T-helper 17 cell (primary cell): ENCODE measurements at regions not wholly inside any gene's neighbourhood (a gene's known extent, or its start where the extent isn't known, plus 50 kb on each side); places are given as distances from the start of the nearest gene placed in this dataset.
A peak's percentile ranks its signal among the peaks of the same experiment; 100 is the strongest.

Experiments used
- ATAC-seq: fragments of 150-1000 bp; cut with Tn5 transposase; 2 replicates; pipeline ENCODE4 v1.10.0; 2021; ENCODE audit warnings: mild to moderate bottlenecking, moderate library complexity
- DNase-seq, 3 donors: peaks; one replicate each; pipeline versions ENCODE4 v3.0.0 to v3.0.0-alpha.2; 2020 to 2021
- H3K9me3 ChIP-seq: one replicate; pipeline ENCODE4 v1.7.0; 2013; ENCODE audit warnings: low read length, mild to moderate bottlenecking; ENCODE audit not compliant: control insufficient read depth, poor library complexity, severe bottlenecking
- H3K27ac Mint-ChIP-seq: one replicate; pipeline ENCODE4 v1.8.0; 2022; ENCODE audit warnings: mild to moderate bottlenecking, moderate library complexity, mixed read lengths
- H3K27me3 Mint-ChIP-seq: one replicate; pipeline ENCODE4 v1.8.0; 2022; ENCODE audit warnings: mixed read lengths
- H3K36me3 Mint-ChIP-seq: one replicate; pipeline ENCODE4 v1.8.0; 2022; ENCODE audit warnings: low read depth, mixed read lengths
- H3K4me1 Mint-ChIP-seq: one replicate; pipeline ENCODE4 v1.8.0; 2022; ENCODE audit warnings: mild to moderate bottlenecking, mixed read lengths
- H3K4me3 Mint-ChIP-seq: one replicate; pipeline ENCODE4 v1.8.0; 2022; ENCODE audit warnings: mild to moderate bottlenecking, moderate library complexity, mixed read lengths

DNA sequence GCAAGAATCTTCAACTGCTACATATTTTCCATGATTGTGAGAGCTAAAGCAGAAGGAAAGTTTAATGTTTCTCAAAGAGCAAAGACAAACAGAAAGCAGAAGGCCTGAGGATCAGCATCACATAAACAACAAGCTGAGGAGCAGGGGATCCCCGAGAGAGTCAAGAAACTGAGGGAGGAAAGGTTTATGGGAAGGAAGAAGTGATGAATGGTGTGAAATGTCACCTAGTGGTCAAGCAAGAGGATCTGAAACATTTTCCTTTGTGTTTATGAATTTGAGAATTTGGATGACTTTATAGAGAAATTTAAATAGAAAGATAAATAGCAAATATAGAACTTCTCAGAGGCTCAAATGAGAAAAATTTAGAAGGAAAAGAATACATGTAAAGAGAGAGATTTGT is 481.9 kb downstream of the CHSY3 start:
- Mint-ChIP-seq H3K4me1 (no peaks in the 10 kb centered on the region), H3K27me3 (no peaks in the 10 kb centered on the region), H3K27ac (no peak overlapping the region), H3K36me3 (no peaks in the 10 kb centered on the region), H3K4me3 (no peak overlapping the region)
- ATAC-seq (no peak), DNase-seq (no peak)
- no peaks in the 10 kb centered on the region for H3K9me3 ChIP-seq

DNA sequence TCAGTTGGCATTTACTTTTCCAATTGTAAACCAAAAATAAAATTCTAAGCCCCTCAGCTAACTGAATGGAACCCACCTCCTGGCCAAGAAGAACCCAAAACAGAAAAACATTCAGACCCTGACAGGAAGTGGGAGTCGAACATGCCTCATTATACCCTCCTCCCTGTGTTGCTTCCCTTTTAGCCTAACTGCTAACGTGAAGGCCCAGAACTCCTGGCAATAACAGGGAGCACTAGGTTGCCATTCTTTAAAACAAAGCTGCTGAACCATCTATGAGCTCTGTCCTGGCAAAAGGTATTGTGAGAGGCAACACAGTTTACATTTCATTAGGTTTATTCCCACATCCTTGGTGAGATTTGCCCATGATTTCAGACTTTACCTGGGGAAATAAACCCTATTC is 481.4 kb downstream of the CHSY3 start:
- no peak overlapping the region for H3K27ac Mint-ChIP-seq
- H3K27me3 Mint-ChIP-seq, result peaks cover 3% of the 10 kb centered on the region
- no peak overlapping the region for H3K4me3 Mint-ChIP-seq
- H3K4me1 Mint-ChIP-seq, result no peaks in the 10 kb centered on the region
- no peaks in the 10 kb centered on the region for H3K9me3 ChIP-seq
- no peaks in the 10 kb centered on the region for H3K36me3 Mint-ChIP-seq
- DNase-seq, result no peak
- no peak for ATAC-seq

DNA sequence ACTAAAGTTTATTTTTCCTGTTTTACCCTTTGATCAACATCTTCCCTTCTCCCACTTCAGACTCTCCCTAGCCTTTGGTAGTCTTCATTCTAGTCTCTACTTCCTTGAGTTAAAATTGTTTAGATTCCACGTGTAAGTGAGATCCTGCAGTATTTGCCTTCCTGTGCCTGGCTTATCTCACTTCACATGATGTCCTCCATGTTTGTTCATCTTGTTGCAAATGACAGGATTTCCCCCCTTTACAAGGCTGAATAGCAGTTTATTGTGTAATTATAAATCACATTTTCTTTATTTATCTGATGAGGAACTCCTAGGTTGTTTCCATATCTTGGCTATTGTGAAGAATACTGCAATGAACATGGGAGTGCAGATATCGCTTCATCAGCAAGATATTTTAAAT is 461.7 kb downstream of the CHSY3 start:
- no peak for DNase-seq
- no peaks in the 10 kb centered on the region for H3K36me3 Mint-ChIP-seq

DNA sequence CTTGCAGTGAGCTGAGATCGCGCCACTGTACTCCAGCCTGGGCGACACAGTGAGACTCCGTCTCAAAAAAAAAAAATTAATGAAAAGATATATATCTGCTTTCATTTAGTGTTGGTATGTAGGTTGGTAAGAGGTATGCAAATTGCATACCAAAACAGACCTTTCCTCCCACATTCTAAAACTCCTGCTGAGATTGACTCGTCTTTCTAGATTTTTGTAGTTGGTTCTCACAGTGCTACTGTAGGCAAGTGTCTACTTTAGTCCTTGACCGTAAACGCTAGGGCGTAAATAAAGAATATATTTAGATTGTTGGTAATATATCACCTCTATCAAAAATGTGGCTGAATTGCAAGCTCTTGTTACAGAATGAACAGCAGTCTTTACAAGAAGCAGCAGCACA is 445.9 kb downstream of the CHSY3 start:
- H3K4me3 Mint-ChIP-seq, result no peak overlapping the region
- DNase-seq (no peak), ATAC-seq (no peak)

More for the DNA sequence above, 461.7 kb downstream of the CHSY3 start:
- Mint-ChIP-seq H3K4me1 (no peaks in the 10 kb centered on the region), H3K27ac (no peak overlapping the region), H3K27me3 (no peaks in the 10 kb centered on the region), H3K4me3 (no peak overlapping the region)
- H3K9me3 ChIP-seq, result no peaks in the 10 kb centered on the region
- ATAC-seq, result no peak

DNA sequence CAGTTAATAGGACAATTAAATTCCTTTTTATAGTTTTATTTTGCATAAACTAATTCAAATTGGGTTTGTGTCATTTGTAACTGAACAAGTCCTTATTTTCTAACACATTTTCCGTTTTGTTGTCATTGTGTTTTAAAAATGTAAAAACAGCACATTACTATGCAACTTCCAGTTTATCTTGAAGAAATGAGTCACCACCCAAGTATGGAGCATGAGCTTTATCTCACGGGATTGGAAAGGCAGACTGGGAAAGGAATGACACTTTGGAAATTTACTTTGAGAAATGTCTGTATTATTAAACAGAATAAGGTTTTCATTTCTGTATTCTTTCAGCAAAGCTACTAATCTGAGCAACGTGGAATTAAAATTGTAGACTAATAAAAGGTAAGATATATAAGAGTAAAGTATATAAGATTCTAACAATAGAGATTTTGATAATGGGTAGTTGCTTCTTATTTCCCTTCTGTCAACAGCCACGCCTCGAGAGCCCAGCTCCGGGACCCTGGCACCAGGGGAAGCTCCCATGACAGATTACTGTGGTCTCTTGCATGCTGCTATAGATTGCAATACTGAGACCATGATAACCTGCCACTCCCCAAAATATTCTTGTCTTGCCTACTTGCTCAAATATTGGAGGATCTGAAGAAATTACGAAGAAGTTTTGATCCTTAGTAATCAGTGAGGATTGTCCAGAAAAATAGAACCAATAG is 433.1 kb downstream of the CHSY3 start:
- no peak overlapping the region for H3K4me3 Mint-ChIP-seq
- H3K4me1 Mint-ChIP-seq, result no peaks in the 10 kb centered on the region
- H3K27ac Mint-ChIP-seq, result no peak overlapping the region
- no peaks in the 10 kb centered on the region for H3K27me3 Mint-ChIP-seq
- H3K9me3 ChIP-seq, result no peaks in the 10 kb centered on the region
- no peak for ATAC-seq
- DNase-seq, result no peak
- H3K36me3 Mint-ChIP-seq, result no peaks in the 10 kb centered on the region

More for the DNA sequence above, 445.9 kb downstream of the CHSY3 start:
- Mint-ChIP-seq H3K27ac (no peak overlapping the region), H3K36me3 (no peaks in the 10 kb centered on the region), H3K4me1 (no peaks in the 10 kb centered on the region), H3K27me3 (no peaks in the 10 kb centered on the region)
- no peaks in the 10 kb centered on the region for H3K9me3 ChIP-seq

DNA sequence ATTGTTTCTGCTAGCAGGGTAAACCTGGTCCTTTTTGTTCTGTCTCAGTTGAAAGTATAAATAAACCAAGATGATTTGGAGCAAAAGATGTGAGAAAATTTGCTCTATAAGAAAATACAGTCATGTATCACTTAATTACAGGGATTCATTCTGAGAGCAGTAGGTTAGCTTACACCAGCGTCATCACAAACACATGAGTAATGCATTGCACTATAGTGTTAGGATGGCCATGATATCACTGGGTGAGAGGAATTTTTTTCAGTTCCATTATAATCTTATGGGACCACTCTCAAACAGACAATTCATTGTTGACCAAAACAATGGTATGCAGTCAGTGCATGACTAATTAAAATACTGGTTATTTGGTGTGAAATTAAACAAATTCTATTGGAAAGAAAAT is 430.9 kb downstream of the CHSY3 start:
- ATAC-seq (no peak), DNase-seq (no peak)
- H3K36me3 Mint-ChIP-seq, result no peaks in the 10 kb centered on the region
- no peak overlapping the region for H3K4me3 Mint-ChIP-seq
- H3K9me3 ChIP-seq, result no peaks in the 10 kb centered on the region
- no peaks in the 10 kb centered on the region for H3K27me3 Mint-ChIP-seq
- no peaks in the 10 kb centered on the region for H3K4me1 Mint-ChIP-seq
- H3K27ac Mint-ChIP-seq, result no peak overlapping the region

DNA sequence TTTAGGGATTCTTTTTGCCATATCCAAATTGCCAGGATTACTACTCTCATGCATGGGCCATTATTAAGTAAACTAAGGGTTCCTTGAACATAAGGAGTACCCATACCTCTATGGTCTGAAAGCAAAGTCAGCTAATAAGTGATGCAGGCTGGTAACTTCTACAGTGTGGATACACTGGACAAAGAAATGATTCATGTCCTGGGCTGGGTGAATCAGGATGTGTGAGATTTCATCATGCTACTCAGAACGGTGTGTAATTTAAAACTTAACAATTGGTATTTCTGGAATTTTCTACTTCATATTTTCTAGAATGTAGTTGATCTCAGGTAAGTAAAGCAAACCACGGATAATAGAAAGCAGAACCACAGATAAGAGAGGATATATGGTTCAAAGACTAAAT is 428.8 kb downstream of the CHSY3 start:
- Mint-ChIP-seq H3K36me3 (no peaks in the 10 kb centered on the region), H3K27me3 (no peaks in the 10 kb centered on the region), H3K4me3 (no peak overlapping the region), H3K27ac (no peak overlapping the region), H3K4me1 (no peaks in the 10 kb centered on the region)
- no peaks in the 10 kb centered on the region for H3K9me3 ChIP-seq
- DNase-seq, result no peak
- ATAC-seq, result no peak

DNA sequence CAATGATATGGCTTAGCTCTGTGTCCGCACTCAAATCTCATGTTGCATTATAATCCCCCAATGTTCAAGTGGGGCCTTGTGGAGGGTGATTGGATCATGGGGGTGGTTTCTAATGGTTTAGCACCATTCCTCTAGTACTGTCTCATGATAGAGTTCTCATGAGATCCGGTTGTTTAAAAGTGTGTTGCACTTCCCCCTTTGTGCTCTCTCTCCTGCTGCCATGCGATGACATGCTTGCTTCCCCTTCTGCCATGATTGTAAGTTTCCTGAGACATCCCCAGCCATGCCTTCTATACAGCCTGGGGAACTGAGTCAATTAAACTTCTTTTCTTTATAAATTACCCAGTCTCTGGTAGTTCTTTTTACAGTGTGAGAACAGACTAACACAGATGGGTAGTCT is 427.1 kb downstream of the CHSY3 start:
- no peak overlapping the region for H3K27ac Mint-ChIP-seq
- no peak for ATAC-seq

DNA sequence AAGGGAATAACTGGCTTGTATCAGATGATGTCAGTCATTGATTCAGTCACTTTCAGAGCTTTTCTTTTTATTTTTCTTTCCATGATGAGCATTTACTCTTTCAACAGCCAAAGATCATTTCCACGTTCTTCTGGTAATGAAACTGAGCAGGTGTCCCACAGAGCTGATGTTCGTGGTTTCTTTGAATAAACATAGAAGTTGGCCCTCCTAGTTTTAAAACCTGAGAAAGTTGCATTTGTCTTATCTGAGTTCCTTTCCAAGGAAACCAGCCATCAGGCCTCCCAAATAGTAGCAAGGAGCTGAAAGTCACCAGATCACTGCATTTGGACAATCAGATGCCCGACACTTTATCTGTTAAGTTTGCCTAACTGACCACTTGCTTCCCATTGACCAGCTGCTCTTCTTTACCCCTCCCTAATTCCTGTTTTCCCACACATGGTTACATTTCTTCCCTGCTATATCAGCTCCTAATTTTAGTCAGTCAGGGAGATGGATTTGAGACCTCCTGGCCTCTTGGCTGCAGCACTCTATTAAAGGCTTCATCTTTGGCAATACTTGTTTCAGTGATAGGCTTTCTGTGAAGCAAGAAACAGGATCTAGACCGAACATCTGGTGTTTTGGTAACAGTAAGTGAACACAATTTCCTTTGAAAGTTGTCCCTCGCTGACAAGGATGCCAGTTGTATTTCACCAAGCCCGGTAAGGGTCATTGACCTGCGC is 420.8 kb downstream of the CHSY3 start:
- H3K4me1 Mint-ChIP-seq, result no peaks in the 10 kb centered on the region
- no peak overlapping the region for H3K27ac Mint-ChIP-seq
- no peak overlapping the region for H3K4me3 Mint-ChIP-seq
- ATAC-seq, result no peak
- H3K9me3 ChIP-seq, result no peaks in the 10 kb centered on the region
- no peaks in the 10 kb centered on the region for H3K36me3 Mint-ChIP-seq
- no peaks in the 10 kb centered on the region for H3K27me3 Mint-ChIP-seq
- no peak for DNase-seq

More for the DNA sequence above, 427.1 kb downstream of the CHSY3 start:
- no peaks in the 10 kb centered on the region for H3K4me1 Mint-ChIP-seq
- no peaks in the 10 kb centered on the region for H3K36me3 Mint-ChIP-seq
- DNase-seq, result no peak
- H3K9me3 ChIP-seq, result no peaks in the 10 kb centered on the region
- no peak overlapping the region for H3K4me3 Mint-ChIP-seq
- no peaks in the 10 kb centered on the region for H3K27me3 Mint-ChIP-seq

DNA sequence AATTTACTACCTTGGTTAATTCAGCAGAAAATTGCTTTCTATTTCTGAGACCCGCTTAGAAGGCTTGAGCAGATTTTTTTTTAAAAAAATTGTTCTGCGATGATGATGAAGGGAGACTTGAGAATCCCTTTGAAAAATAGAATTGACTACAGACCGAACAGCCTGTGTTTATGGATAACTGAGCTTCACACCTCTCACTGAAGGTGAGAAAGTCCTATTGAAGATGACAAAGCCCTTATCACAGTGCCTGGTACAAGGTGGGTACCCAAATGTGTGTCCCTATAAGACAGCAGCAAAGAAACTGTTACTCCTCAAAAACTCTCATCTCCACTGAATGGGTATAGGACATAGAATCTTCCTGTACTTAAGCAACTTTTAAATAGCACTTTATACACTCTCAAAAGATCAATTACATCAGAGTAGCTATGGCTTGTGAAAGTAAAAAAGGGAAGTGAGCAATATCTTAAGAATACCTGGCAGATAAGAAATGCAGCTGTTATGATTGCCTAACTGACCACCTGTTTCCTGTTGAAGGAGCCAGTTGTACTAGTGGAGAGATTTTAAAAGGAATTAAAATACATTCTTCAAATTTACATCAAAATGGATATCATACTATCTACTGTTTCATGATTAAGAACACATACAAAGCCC is 419.7 kb downstream of the CHSY3 start:
- no peak overlapping the region for H3K27ac Mint-ChIP-seq
- H3K4me1 Mint-ChIP-seq, result no peaks in the 10 kb centered on the region
- no peaks in the 10 kb centered on the region for H3K9me3 ChIP-seq
- DNase-seq (no peak), ATAC-seq (peak; percentile 23)
- H3K27me3 Mint-ChIP-seq, result no peaks in the 10 kb centered on the region
- H3K36me3 Mint-ChIP-seq, result no peaks in the 10 kb centered on the region
- H3K4me3 Mint-ChIP-seq, result no peak overlapping the region

DNA sequence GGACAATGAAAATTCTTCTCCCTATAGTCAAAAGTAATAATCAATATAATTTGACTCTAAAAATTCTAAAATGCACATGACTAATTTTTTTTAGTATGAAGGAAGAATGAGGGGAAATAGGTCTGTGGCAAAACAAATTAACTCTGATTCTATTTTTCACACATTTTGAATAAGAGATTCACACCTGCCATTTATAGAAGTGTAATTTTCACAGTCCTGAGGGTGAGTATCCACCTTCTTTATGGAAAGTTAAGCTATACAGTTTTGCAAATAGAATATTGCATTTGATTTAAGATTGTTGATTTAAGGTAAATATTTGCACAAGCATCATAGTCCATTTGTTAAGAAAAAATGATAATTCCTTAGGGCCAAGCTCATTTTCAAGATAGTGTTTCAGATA is 417.7 kb downstream of the CHSY3 start:
- DNase-seq (no peak), ATAC-seq (no peak)
- H3K4me3 Mint-ChIP-seq, result no peak overlapping the region
- H3K27me3 Mint-ChIP-seq, result no peaks in the 10 kb centered on the region
- H3K4me1 Mint-ChIP-seq, result no peaks in the 10 kb centered on the region
- H3K36me3 Mint-ChIP-seq, result no peaks in the 10 kb centered on the region
- H3K27ac Mint-ChIP-seq, result no peak overlapping the region
- peaks cover under 1% of the 10 kb centered on the region for H3K9me3 ChIP-seq

DNA sequence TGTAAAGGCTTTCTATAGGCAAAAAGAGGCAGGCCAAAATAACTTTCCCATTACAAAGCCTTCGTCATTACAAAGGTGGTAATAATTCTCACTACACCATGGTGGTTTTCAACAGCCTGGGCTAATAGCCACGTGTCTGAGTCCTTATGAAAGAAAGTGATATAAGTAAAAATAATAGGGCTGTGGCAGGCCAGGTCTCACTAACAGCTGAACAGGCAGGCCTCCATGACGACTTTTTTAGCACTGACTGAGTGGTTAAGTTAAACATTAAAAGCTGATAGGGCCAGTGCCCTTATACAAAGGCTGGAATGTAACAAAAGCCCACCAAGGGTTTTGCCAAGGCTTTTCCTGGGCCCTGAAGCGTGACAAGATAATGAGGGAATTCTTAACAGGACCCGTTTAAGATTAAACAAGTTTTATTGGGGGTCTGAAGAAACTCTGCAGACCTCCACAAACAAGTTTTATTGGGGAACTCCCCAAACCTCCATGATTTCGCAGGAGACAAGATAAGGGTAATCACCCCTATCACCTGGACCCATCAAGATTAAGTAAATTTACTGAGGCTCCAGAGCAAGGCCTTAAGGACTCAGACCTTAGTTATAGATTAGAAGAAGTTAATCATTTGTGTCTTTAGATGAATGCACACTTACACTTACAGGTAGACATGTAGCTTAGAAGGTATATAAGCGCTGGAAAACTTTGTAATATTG is 412.9 kb downstream of the CHSY3 start:
- H3K27ac Mint-ChIP-seq, result no peak overlapping the region
- H3K36me3 Mint-ChIP-seq, result no peaks in the 10 kb centered on the region
- H3K4me1 Mint-ChIP-seq, result no peaks in the 10 kb centered on the region
- DNase-seq (no peak), ATAC-seq (no peak)
- H3K27me3 Mint-ChIP-seq, result no peaks in the 10 kb centered on the region
- H3K4me3 Mint-ChIP-seq, result no peak overlapping the region
- H3K9me3 ChIP-seq, result peaks cover 3% of the 10 kb centered on the region

DNA sequence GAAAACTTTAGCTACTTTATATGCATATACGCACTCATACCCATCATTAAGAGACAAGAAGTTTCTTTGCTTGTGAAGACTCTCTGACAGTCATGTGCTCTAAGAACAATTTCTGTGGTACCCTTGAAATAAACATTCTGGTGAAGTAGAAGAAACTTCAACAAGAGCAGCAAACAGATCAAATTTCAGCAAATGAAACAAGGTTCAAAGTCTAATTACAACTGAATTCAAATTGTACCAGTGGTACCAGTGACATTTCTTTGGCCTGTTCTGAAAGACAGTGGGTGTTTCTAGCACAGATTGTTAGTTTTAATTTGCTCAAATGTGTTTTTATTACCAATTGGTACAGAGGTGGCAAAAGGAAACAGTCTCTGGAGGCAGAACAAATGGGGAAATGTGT is 391.0 kb downstream of the CHSY3 start:
- H3K4me1 Mint-ChIP-seq, result no peaks in the 10 kb centered on the region
- no peaks in the 10 kb centered on the region for H3K27me3 Mint-ChIP-seq
- H3K27ac Mint-ChIP-seq, result no peak overlapping the region
- no peak overlapping the region for H3K4me3 Mint-ChIP-seq
- H3K9me3 ChIP-seq, result no peaks in the 10 kb centered on the region
- H3K36me3 Mint-ChIP-seq, result no peaks in the 10 kb centered on the region
- ATAC-seq, result no peak
- no peak for DNase-seq
